ENCODE measurements at regions not wholly inside any gene's neighbourhood (a gene's known extent, or its start where the extent isn't known, plus 50 kb on each side); places are given as distances from the start of the nearest gene placed in this dataset.

DNA sequence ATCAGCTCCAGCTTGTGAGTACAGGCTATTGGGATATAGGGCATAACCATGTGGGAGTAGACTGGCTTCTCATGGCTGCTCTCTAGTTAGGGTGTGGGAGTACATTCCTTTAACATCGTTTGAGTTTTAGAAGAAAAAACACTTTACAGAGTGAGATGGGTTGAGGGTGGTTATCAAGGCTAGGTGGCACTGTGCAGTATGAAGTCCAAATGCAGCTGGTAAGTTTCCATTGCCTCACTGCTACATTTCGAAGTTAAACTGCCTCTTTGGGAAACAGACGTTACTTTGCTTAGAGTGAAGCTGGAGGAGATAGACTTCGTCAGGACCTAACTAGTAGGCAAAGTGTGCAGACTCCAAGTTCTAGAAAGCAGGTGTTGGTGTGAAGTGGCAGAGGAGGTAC, 192.4 kb downstream of the SQOR start:
- BruUV-seq (replicated peaks) = no TSS peak
- intact Hi-C loops (cut with micrococcal nuclease; ENCODE audit: unreplicated experiment) = no loop called here
- Mint-ChIP-seq H3K9me3 (ENCODE audit: low read depth, unreplicated experiment) (no peaks in the 10 kb centered on the region), H3K27me3 (ENCODE audit: unreplicated experiment) (peaks cover 38% of the 10 kb centered on the region), H3K36me3 (ENCODE audit: insufficient read depth, unreplicated experiment) (no peaks in the 10 kb centered on the region), H3K4me1 (ENCODE audit: low read depth, unreplicated experiment) (no peaks in the 10 kb centered on the region), H3K4me3 (ENCODE audit: low read depth, unreplicated experiment) (no peak overlapping the region), H3K27ac (ENCODE audit: unreplicated experiment) (no peak overlapping the region)
- no peak for TF ChIP-seq CTCF (IDR thresholded peaks at IDR 0.05; ENCODE audit: unreplicated experiment)
- CTCF ChIA-PET = no interaction called here
- DNase-seq = no peak

- Mint-ChIP-seq H3K4me1 (ENCODE audit: low read depth, unreplicated experiment) (no peaks in the 10 kb centered on the region), H3K9me3 (ENCODE audit: low read depth, unreplicated experiment) (no peaks in the 10 kb centered on the region), H3K4me3 (ENCODE audit: low read depth, unreplicated experiment) (no peak overlapping the region), H3K27me3 (ENCODE audit: unreplicated experiment) (peaks cover 38% of the 10 kb centered on the region), H3K36me3 (ENCODE audit: insufficient read depth, unreplicated experiment) (no peaks in the 10 kb centered on the region), H3K27ac (ENCODE audit: unreplicated experiment) (no peak overlapping the region)
- DNase-seq = no peak
- intact Hi-C loops (cut with micrococcal nuclease; ENCODE audit: unreplicated experiment) = no loop called here
- BruUV-seq (replicated peaks) = no TSS peak
- no peak for TF ChIP-seq CTCF (IDR thresholded peaks at IDR 0.05; ENCODE audit: unreplicated experiment)
- CTCF ChIA-PET = no interaction called here
Measured at GRCh38 chr15:45827766-45828165, 192.9 kb downstream of the SQOR start.

GRCh38 chr15:45829336-45830153, 194.7 kb downstream of the SQOR start:
- intact Hi-C loops (cut with micrococcal nuclease; ENCODE audit: unreplicated experiment) = no loop called here
- Mint-ChIP-seq H3K9me3 (ENCODE audit: low read depth, unreplicated experiment) (no peaks in the 10 kb centered on the region), H3K27me3 (ENCODE audit: unreplicated experiment) (peaks cover 30% of the 10 kb centered on the region), H3K4me3 (ENCODE audit: low read depth, unreplicated experiment) (no peak overlapping the region), H3K27ac (ENCODE audit: unreplicated experiment) (no peak overlapping the region), H3K4me1 (ENCODE audit: low read depth, unreplicated experiment) (no peaks in the 10 kb centered on the region), H3K36me3 (ENCODE audit: insufficient read depth, unreplicated experiment) (no peaks in the 10 kb centered on the region)
- CTCF ChIA-PET = interaction anchor here (0.6 kb wide), 1 partner anchor 26 kb away, joined by 4 read pairs; no protein-coding TSS in a partner anchor
- DNase-seq = no peak
- BruUV-seq (replicated peaks) = no TSS peak
- no peak for TF ChIP-seq CTCF (IDR thresholded peaks at IDR 0.05; ENCODE audit: unreplicated experiment)

DNA sequence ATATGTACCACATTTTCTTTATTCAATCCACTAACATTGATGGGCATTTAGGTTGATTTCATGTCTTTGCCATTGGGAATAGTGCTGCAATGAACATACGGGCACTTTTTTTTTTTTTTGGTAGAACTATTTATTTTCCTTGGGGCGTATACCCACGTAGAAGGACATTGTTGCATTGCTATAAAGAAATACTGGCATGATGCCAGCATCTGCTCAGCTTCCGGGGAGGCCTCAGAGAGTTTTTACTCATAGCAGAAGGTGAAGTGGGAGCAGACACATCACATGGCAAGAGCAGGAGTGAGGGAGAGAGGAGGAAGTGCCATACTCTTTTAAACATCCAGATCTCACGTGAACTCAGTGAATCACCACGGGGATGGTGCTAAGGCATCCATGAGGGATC, 197.0 kb downstream of the SQOR start:
- DNase-seq = no peak
- Mint-ChIP-seq H3K4me1 (ENCODE audit: low read depth, unreplicated experiment) (no peaks in the 10 kb centered on the region), H3K27ac (ENCODE audit: unreplicated experiment) (no peak overlapping the region), H3K9me3 (ENCODE audit: low read depth, unreplicated experiment) (no peaks in the 10 kb centered on the region), H3K4me3 (ENCODE audit: low read depth, unreplicated experiment) (no peak overlapping the region), H3K27me3 (ENCODE audit: unreplicated experiment) (peaks cover 24% of the 10 kb centered on the region), H3K36me3 (ENCODE audit: insufficient read depth, unreplicated experiment) (no peaks in the 10 kb centered on the region)
- no TSS peak for BruUV-seq (replicated peaks)
- CTCF ChIA-PET = interaction anchor here (0.6 kb wide), 1 partner anchor 15 kb away, joined by 5 read pairs; no protein-coding TSS in a partner anchor
- no peak for TF ChIP-seq CTCF (IDR thresholded peaks at IDR 0.05; ENCODE audit: unreplicated experiment)
- intact Hi-C loops (cut with micrococcal nuclease; ENCODE audit: unreplicated experiment) = no loop called here
